H9 (cell line): ENCODE measurements at regions not wholly inside any gene's neighbourhood (a gene's known extent, or its start where the extent isn't known, plus 50 kb on each side); places are given as distances from the start of the nearest gene placed in this dataset.

Source experiments
- DNase-seq: peaks from one replicate; pipeline ENCODE4 v3.0.0-alpha.2; 2017
- H2AFZ ChIP-seq: one replicate; pipeline ENCODE4 v1.6.1; 2013; ENCODE audit warnings: mild to moderate bottlenecking, low read length, control low read depth, moderate library complexity
- H2AK5ac ChIP-seq: 2 replicates; pipeline ENCODE4 v1.6.1; 2013; ENCODE audit warnings: low read length, control low read depth, mixed read lengths; ENCODE audit not compliant: insufficient read length
- H2BK120ac ChIP-seq: one replicate; pipeline ENCODE4 v1.6.1; 2013; ENCODE audit warnings: low read depth, mild to moderate bottlenecking, low read length, control low read depth, inconsistent platforms; ENCODE audit not compliant: poor library complexity, severe bottlenecking
- H2BK12ac ChIP-seq: 2 replicates; pipeline ENCODE4 v1.6.1; 2013; ENCODE audit warnings: low read length, control low read depth, mixed read lengths, low read depth; ENCODE audit not compliant: insufficient read length
- H2BK15ac ChIP-seq: 2 replicates; pipeline ENCODE4 v1.6.1; 2013; ENCODE audit warnings: low read depth, low read length, control low read depth
- H2BK20ac ChIP-seq: one replicate; pipeline ENCODE4 v1.6.1; 2013; ENCODE audit warnings: low read depth, mild to moderate bottlenecking, low read length, control low read depth, inconsistent platforms; ENCODE audit not compliant: poor library complexity, severe bottlenecking
- H2BK5ac ChIP-seq: 2 replicates; pipeline ENCODE4 v1.6.1; 2013; ENCODE audit warnings: low read length, control low read depth, mixed read lengths; ENCODE audit not compliant: insufficient read length
- H3K14ac ChIP-seq: 2 replicates; pipeline ENCODE4 v1.6.1; 2013; ENCODE audit warnings: low read length, control low read depth; ENCODE audit not compliant: insufficient read depth
- H3K18ac ChIP-seq: 2 replicates; pipeline ENCODE4 v1.6.1; 2013; ENCODE audit warnings: low read depth, mild to moderate bottlenecking, mixed read lengths, low read length, control low read depth; ENCODE audit not compliant: insufficient read length
- H3K23ac ChIP-seq: 2 replicates; pipeline ENCODE4 v1.6.1; 2013; ENCODE audit warnings: low read length, control low read depth, mixed read lengths, low read depth; ENCODE audit not compliant: insufficient read length
- H3K23me2 ChIP-seq: 2 replicates; pipeline ENCODE4 v1.6.1; 2013; ENCODE audit warnings: low read depth, mild to moderate bottlenecking, mixed read lengths, low read length, control low read depth; ENCODE audit not compliant: insufficient read length, poor library complexity, severe bottlenecking
- H3K27ac ChIP-seq: 2 replicates; pipeline ENCODE4 v1.5.1; 2013; ENCODE audit warnings: low read length, control low read depth, mixed read lengths, low read depth; ENCODE audit not compliant: insufficient read length
- H3K27me3 ChIP-seq: 2 replicates; pipeline ENCODE4 v1.6.1; 2013; ENCODE audit warnings: low read length, control low read depth, inconsistent platforms; ENCODE audit not compliant: insufficient read depth
- H3K4ac ChIP-seq: 2 replicates; pipeline ENCODE4 v1.6.1; 2013; ENCODE audit warnings: low read depth, mild to moderate bottlenecking, control low read depth, inconsistent platforms, low read length, moderate library complexity
- H3K4me1 ChIP-seq: 2 replicates; pipeline ENCODE4 v1.6.1; 2013; ENCODE audit warnings: low read length, control low read depth, inconsistent platforms; ENCODE audit not compliant: insufficient read depth
- H3K4me2 ChIP-seq: 2 replicates; pipeline ENCODE4 v1.6.1; 2013; ENCODE audit warnings: low read length, control low read depth, mixed read lengths; ENCODE audit not compliant: insufficient read length, insufficient read depth
- H3K56ac ChIP-seq: 2 replicates; pipeline ENCODE4 v1.6.1; 2013; ENCODE audit warnings: low read depth, mild to moderate bottlenecking, mixed read lengths, low read length, control low read depth; ENCODE audit not compliant: insufficient read length
- H3K79me1 ChIP-seq: 2 replicates; pipeline ENCODE4 v1.6.1; 2013; ENCODE audit warnings: low read depth, mild to moderate bottlenecking, moderate library complexity, low read length, control low read depth, inconsistent platforms; ENCODE audit not compliant: insufficient read depth, poor library complexity, severe bottlenecking
- H3K79me2 ChIP-seq: 2 replicates; pipeline ENCODE4 v1.6.1; 2013; ENCODE audit warnings: low read length, control low read depth, inconsistent platforms; ENCODE audit not compliant: insufficient read depth
- H3K9ac ChIP-seq: 2 replicates; pipeline ENCODE4 v1.6.1; 2013; ENCODE audit warnings: low read length, control low read depth, mixed read lengths; ENCODE audit not compliant: insufficient read length; ENCODE audit errors: extremely low read depth
- H3K9me3 ChIP-seq: one replicate; pipeline ENCODE4 v1.6.1; 2013; ENCODE audit warnings: low read depth, low read length, inconsistent platforms; ENCODE audit not compliant: control insufficient read depth
- H3T11ph ChIP-seq: one replicate; pipeline ENCODE4 v1.6.1; 2013; ENCODE audit warnings: mild to moderate bottlenecking, low read length, control low read depth, inconsistent platforms
- H4K20me1 ChIP-seq: one replicate; pipeline ENCODE4 v1.6.1; 2013; ENCODE audit not compliant: control insufficient read depth, insufficient read length, insufficient read depth
- H4K5ac ChIP-seq: 2 replicates; pipeline ENCODE4 v1.6.1; 2013; ENCODE audit warnings: low read depth, mild to moderate bottlenecking, mixed read lengths, low read length, control low read depth; ENCODE audit not compliant: insufficient read length
- H4K8ac ChIP-seq: replicated peaks from 2 replicates; pipeline ENCODE4 v1.6.1; 2013; ENCODE audit warnings: low read length, control low read depth, mixed read lengths, low read depth; ENCODE audit not compliant: insufficient read length
- H4K91ac ChIP-seq: 2 replicates; pipeline ENCODE4 v1.6.1; 2013; ENCODE audit warnings: low read depth, mild to moderate bottlenecking, moderate library complexity, mixed read lengths, low read length, control low read depth; ENCODE audit not compliant: insufficient read length
- H3K27ac Mint-ChIP-seq, 3 experiments: 2 replicates in 2 of 3; 3 replicates in 1 of 3; pipeline ENCODE4 v1.8.0; 2020 to 2021; ENCODE audit warnings: mixed read lengths in 3 of 3, mild to moderate bottlenecking in 1 of 3, moderate library complexity in 1 of 3
- H3K27me3 Mint-ChIP-seq: 2 replicates; pipeline ENCODE4 v1.8.0; 2021; ENCODE audit warnings: low read depth, mild to moderate bottlenecking, moderate library complexity, mixed read lengths
- H3K36me3 Mint-ChIP-seq, 3 experiments: 2 replicates in 2 of 3; 3 replicates in 1 of 3; pipeline ENCODE4 v1.8.0; 2020 to 2021; ENCODE audit warnings: low read depth in 3 of 3, mixed read lengths in 3 of 3; ENCODE audit not compliant: insufficient read depth in 1 of 3
- H3K4me1 Mint-ChIP-seq, 2 experiments: 2 replicates each; pipeline ENCODE4 v1.8.0; 2020; ENCODE audit warnings: mixed read lengths in 2 of 2
- H3K4me3 Mint-ChIP-seq, 2 experiments: 2 replicates in 1 of 2; 3 replicates in 1 of 2; pipeline ENCODE4 v1.8.0; 2020 to 2021; ENCODE audit warnings: mild to moderate bottlenecking in 2 of 2, mixed read lengths in 2 of 2, moderate library complexity in 1 of 2
- H3K9me3 Mint-ChIP-seq, 2 experiments: 2 replicates in 1 of 2; 3 replicates in 1 of 2; pipeline ENCODE4 v1.8.0; 2020; ENCODE audit warnings: mild to moderate bottlenecking in 2 of 2, mixed read lengths in 2 of 2, moderate library complexity in 1 of 2
- CTCF ChIP-seq: fragments of 200-600 bp; sonication (generic); conservative IDR thresholded peaks from 3 replicates; pipeline ENCODE4 v1.8.0; 2021; ENCODE audit warnings: antibody characterized with exemption, mild to moderate bottlenecking
- WGBS: extraction: QIAGEN DNeasy Blood & Tissue Kit; methylation state at CpG from one replicate; pipeline ENCODE4 v1.1.7; 2013; ENCODE audit warnings: missing lambda C conversion rate, low lambda C conversion rate, mixed read lengths; ENCODE audit not compliant: insufficient read length; ENCODE audit errors: extremely low coverage; 5-methylcytosine and 5-hydroxymethylcytosine counted together

GRCh38 chr9:13001989-13002580 is 227.3 kb downstream of the LURAP1L start:
- Histone ChIP-seq H4K5ac (no peak overlapping the region), H2BK120ac (no peak overlapping the region), H2BK12ac (no peak overlapping the region), H3K4ac (no peak overlapping the region), H3K79me1 (no peaks in the 10 kb centered on the region), H4K91ac (no peak overlapping the region), H3K79me2 (no peaks in the 10 kb centered on the region), H2AFZ (no peak overlapping the region), H3K27ac (no peak overlapping the region), H3K14ac (no peak overlapping the region), H3K9ac (no peak overlapping the region), H2BK5ac (no peak overlapping the region), H2AK5ac (no peak overlapping the region), H3K23me2 (no peaks in the 10 kb centered on the region), H4K20me1 (no peaks in the 10 kb centered on the region), H3K56ac (no peak overlapping the region), H2BK20ac (no peak overlapping the region), H3K9me3 (no peaks in the 10 kb centered on the region), H3K4me1 (no peaks in the 10 kb centered on the region), H3K4me2 (no peak overlapping the region), H4K8ac (no peak overlapping the region), H3K27me3 (no peaks in the 10 kb centered on the region), H3K23ac (no peak overlapping the region), H3T11ph (no peak overlapping the region), H2BK15ac (no peak overlapping the region), H3K18ac (no peak overlapping the region)
- no peak for TF ChIP-seq CTCF
- no peak overlapping the region for H3K4me3 Mint-ChIP-seq
- H3K4me1 Mint-ChIP-seq = peaks cover 0 to 4% of the 10 kb centered on the region in 2 experiments; a peak in 2 of 4 replicates
- no CpG with 5 or more reads among the region's 4 CpGs for WGBS
- no peaks in the 10 kb centered on the region for H3K9me3 Mint-ChIP-seq
- no peak overlapping the region for H3K27ac Mint-ChIP-seq
- no peaks in the 10 kb centered on the region for H3K36me3 Mint-ChIP-seq
- H3K27me3 Mint-ChIP-seq = no peaks in the 10 kb centered on the region
- DNase-seq = no peak
